ENCODE measurements at regions not wholly inside any gene's neighbourhood (a gene's known extent, or its start where the extent isn't known, plus 50 kb on each side); places are given as distances from the start of the nearest gene placed in this dataset.

DNA sequence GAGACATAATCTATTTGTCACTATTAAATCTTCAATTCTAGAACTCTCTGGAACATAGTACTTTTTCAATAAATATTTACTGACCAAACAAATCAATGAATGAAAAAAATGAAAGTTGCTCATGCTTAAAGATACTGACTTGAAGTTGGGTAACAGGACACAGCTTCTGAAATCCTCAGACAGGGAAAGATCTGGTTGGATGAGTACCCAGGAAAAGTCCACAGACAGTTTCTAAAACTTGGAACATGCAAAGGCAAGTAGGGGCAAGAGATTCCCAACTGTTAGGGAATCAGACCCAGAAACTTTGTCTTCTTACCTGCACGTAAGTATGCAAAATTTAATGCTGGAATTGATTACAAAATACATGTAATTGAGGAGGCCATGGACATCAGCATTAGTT, 366.2 kb downstream of the ACTL7B start:
- TF ChIP-seq EZH2 (IDR thresholded peaks at IDR 0.05; ENCODE audit: borderline replicate concordance): no peak
- TF ChIP-seq, protein P1, sequence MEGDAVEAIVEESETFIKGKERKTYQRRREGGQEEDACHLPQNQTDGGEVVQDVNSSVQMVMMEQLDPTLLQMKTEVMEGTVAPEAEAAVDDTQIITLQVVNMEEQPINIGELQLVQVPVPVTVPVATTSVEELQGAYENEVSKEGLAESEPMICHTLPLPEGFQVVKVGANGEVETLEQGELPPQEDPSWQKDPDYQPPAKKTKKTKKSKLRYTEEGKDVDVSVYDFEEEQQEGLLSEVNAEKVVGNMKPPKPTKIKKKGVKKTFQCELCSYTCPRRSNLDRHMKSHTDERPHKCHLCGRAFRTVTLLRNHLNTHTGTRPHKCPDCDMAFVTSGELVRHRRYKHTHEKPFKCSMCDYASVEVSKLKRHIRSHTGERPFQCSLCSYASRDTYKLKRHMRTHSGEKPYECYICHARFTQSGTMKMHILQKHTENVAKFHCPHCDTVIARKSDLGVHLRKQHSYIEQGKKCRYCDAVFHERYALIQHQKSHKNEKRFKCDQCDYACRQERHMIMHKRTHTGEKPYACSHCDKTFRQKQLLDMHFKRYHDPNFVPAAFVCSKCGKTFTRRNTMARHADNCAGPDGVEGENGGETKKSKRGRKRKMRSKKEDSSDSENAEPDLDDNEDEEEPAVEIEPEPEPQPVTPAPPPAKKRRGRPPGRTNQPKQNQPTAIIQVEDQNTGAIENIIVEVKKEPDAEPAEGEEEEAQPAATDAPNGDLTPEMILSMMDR (IDR thresholded peaks at IDR 0.05; ENCODE audit: poor library complexity): no peak
